ENCODE measurements at regions not wholly inside any gene's neighbourhood (a gene's known extent, or its start where the extent isn't known, plus 50 kb on each side); places are given as distances from the start of the nearest gene placed in this dataset.
"Not testable (repeated sequence)": the region's sequence is repeated elsewhere in the genome, so short reads cannot be mapped to it uniquely, and the experiment has no call there.

GRCh38 chr7:119708891-119709290 lies 564.1 kb upstream of the KCND2 start:
- no peak for DNase-seq (ENCODE audit: low read depth)

- DNase-seq (ENCODE audit: low read depth), result no peak
Observed at GRCh38 chr7:119711104-119711503, 561.9 kb upstream of the KCND2 start.

- no peak for DNase-seq (ENCODE audit: low read depth)
Observed at GRCh38 chr7:119712886-119713462, 560.0 kb upstream of the KCND2 start.

GRCh38 chr7:119713606-119714005 lies 559.4 kb upstream of the KCND2 start:
- DNase-seq (ENCODE audit: low read depth), result no peak

DNA sequence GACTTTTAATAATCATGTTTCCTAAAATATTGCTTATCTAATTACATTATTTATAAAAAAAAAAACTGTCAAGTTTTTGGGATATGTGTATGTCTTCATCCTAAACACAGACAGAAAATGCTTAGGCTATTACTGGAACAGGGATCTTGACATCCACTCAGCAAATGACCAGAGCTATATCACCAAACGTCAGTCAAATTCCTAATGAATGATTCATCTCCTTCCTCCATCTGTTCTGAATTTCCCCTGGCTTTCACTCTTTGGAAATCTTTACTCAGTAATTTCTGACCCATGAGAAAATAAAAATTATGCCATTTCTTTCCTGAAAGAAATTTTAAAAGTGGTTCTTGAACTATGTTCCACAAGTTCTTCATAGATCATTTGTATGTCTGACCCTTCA lies 552.4 kb upstream of the KCND2 start:
- peak; percentile 81 for DNase-seq (ENCODE audit: low read depth)

DNA sequence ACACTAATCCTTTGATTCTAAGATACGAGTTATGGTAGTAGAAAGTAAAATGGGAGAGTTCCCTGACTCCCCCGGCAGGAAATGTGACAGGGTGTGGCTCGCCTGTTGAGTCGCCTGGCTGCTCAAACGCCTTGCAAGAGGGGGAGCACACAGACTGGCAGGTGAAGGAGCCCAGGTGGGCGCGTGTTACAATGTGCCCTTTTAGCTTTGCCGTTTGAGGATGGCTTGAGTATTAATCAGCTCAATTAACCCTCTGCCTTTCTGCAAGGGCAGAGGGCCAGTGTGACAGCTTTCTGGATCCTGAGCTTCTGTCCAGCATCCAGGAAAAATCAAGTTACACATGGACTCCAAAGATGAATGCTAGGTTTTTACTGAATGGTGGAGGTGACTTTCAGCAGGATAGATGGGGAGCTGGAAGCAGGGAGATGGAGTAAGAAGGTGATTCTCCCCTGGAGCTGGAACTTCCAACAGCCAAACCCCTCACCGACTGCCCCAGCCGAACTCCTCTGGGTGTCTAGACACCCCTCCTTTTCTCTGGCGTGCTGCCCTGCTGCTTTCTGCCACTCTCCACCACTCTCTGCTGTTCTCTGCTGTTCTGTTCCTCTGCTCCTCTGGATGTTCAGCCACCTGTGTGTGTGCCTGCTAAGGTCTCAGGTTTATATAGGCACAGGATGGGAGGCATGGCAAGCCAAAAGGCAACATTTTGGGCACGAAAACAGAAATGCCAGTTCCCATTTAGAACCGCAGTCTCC lies 548.8 kb upstream of the KCND2 start:
- no peak for DNase-seq (ENCODE audit: low read depth)

GRCh38 chr7:119733127-119733879 lies 539.7 kb upstream of the KCND2 start:
- DNase-seq (ENCODE audit: low read depth), result no peak

DNA sequence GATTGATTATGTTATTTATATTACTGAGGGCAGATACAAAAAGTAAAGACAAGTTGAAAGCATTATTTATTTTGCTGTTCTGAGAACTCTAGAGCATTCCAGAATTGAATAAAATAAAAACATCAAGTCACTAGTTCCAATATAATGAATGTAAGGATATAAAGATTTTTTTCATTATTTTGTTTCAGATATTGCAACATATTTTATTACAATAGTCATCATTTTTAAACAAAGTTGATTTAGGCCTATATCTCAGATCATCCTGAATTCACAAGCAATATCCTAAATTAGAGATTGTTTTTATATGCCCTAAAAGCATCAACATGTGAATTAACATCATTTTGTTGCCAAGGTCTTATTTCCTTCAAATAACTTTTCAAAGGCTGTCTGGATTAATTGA lies 535.6 kb upstream of the KCND2 start:
- no peak for DNase-seq (ENCODE audit: low read depth)

GRCh38 chr7:119745280-119745679 lies 527.7 kb upstream of the KCND2 start:
- not testable (repeated sequence) for DNase-seq (ENCODE audit: low read depth)

GRCh38 chr7:119748251-119748860 lies 524.6 kb upstream of the KCND2 start:
- DNase-seq (ENCODE audit: low read depth), result no peak

DNA sequence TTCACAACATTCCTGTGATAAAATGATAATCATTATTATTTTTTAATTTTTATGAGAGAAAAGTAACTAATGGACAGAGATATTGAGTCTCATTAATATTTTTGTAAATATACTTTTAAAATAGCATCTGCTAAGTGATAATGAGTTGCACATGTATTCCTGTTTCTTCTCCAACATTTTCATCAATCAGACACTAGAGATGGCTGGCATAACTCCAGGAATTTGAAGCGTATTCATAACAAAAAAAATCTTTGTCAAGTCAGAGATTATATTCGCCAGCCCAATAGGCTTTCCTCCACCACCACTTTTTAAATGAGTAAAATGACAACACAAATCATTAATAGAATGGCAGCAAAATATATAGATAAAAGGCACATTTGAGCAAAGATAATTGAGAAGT lies 524.0 kb upstream of the KCND2 start:
- DNase-seq (ENCODE audit: low read depth), result no peak

GRCh38 chr7:119756687-119757086 lies 516.3 kb upstream of the KCND2 start:
- no peak for DNase-seq (ENCODE audit: low read depth)

- no peak for DNase-seq (ENCODE audit: low read depth)
Observed at GRCh38 chr7:119758254-119758653, 514.7 kb upstream of the KCND2 start.

DNA sequence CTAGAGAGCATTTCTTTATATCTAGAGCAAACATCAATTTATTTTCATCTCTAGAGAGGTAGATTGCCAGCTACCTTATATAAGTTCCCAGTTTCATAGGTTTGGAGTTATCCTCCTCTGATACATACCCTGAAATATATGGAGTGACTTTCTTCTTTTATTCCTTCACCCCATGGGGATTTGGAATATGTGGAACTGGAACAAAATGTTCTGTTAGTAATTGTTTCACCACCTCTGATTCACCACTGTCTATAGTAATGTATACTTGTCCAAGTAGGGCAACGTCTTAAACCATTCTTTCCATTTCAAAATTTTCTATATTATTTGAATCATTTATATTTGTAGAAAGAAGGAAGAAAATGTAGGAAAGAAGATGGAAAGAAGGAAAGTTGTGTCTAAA lies 511.2 kb upstream of the KCND2 start:
- DNase-seq (ENCODE audit: low read depth), result no peak

DNA sequence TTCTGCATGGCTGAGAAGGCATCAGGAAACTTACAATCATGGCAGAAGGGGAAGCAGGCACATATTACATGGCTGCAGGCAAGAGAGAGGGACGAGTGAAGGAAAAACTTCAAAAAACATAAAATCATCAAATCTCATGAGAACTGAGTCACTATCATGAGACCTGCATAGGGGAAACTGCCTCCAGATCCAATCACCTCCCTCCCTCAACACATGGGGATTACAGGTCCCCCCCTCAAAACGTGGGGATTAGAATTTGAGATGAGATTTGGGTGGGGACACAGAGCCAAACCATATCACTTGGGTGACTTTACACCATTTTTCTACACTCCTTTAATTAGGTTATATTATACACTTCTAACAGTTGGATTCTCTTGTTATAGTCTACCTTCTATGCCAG lies 490.7 kb upstream of the KCND2 start:
- no peak for DNase-seq (ENCODE audit: low read depth)

DNA sequence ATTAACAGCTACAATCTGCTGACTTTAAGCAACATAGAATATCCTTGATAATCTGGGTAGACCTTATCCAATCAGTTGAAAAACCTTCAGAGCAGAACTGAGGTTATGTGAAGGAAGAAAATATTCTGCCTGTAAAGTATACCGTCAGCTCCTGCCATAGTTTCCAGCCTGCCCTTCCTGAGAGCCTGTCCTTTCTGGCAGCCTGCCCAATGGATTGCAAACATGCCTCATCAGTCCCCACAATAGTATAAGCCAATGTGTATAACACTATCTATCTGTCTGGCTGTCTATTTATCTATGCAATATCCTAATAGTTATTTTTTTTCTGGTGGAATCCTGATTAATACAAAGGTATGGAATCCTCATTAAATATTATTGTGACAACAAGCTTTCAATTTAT lies 489.2 kb upstream of the KCND2 start:
- DNase-seq (ENCODE audit: low read depth), result peak; percentile 36

- no peak for DNase-seq (ENCODE audit: low read depth)
Observed at GRCh38 chr7:119802147-119802546, 470.8 kb upstream of the KCND2 start.

DNA sequence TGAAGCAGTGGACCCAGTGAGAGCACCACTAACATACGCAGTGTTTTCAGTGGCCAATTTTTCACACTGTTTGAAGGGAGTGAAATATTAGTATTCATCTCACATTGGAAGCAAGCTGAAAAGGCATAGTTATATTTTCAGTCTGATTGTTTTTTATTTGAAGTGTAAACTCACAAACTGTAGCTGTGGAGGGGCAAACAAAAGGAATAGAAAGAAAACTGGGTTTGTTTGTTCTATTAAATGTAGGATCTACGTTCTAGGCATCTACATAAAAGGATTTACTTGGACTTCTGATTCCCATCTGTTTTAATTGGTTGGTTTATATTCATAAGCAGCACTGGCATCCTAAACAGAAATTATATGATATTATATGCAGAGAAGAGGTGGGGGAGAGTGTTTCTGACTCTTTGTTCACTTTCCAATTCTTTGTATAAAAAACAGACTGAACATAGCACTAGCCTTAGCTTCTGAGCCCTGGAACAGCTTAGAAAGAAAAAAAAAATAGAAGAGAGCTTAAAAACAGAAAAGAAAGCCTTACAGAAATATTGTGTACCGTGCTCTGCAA lies 447.8 kb upstream of the KCND2 start:
- DNase-seq (ENCODE audit: low read depth), result no peak

DNA sequence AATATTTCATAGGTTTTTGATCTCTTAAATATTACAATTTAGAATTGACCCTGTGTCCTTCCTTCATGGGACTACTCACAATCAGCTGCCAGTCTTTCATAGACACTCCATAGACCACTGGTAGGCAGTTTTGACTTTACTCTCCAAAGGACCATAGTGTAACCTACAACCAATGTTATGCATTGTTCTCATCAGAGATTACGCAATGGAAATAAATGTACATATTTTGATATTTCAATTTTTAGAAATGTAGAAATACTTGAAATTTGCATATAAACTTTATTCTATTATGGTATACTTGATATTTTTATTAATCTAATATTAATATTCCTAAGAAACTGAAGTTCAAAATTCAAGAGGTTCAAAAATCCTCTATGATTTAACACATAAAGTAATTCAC lies 446.4 kb upstream of the KCND2 start:
- DNase-seq (ENCODE audit: low read depth), result no peak

- DNase-seq (ENCODE audit: low read depth), result no peak
Observed at GRCh38 chr7:119838444-119838843, 434.5 kb upstream of the KCND2 start.

DNA sequence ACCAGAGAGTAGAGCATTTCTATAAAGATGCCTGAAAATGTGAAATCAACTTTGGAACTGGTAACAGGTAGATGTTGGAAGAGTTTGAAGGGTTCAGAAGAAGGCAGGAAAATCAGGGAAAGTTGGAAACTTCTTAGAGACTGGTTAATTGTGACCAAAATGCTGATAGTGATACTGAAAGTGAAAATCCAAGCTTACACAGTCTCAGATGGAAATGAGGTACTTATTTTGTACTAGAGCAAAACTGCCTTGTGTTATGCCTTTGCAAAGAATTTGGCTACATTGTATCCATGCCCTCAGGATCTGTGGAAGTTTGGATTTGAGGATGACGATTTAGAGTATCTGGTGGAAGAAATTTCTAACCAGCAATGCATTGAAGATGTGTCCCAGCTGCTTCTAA lies 430.6 kb upstream of the KCND2 start:
- no peak for DNase-seq (ENCODE audit: low read depth)

DNA sequence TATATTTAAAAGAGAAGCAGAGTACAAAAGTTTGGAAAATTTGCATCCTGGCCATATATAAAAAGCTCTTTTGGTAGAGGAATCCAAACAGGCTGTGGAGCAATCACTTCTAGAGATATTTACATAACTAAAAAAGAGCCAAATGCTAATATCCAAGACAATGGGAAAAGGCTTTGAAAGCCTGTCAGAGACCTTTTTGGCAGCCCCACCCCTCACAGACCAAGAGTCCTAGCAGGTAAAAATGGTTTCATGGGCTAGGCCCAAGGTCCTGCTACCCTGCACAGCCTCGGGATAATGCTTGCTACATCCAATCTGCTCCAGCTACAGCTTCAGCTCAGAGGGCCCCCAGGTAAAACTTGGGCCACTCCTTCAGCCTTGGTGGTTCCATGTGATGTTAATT lies 430.2 kb upstream of the KCND2 start:
- DNase-seq (ENCODE audit: low read depth), result no peak

Measured in renal cortical epithelial cell (primary cell).